Stomach (tissue), 4 donors: ENCODE measurements at regions not wholly inside any gene's neighbourhood (a gene's known extent, or its start where the extent isn't known, plus 50 kb on each side); places are given as distances from the start of the nearest gene placed in this dataset.

Experiments used
- POLR2AphosphoS5 ChIP-seq, 3 donors: sonication (generic); formaldehyde crosslinking; IDR thresholded peaks; one replicate each; pipeline ENCODE4 v1.6.1; 2016; ENCODE audit warnings: antibody characterized with exemption in 3 of 3
- TF ChIP-seq, protein P1 (sequence below), 7 experiments: fragments of 450-650 bp in 4 of 7; fragments of 200-600 bp in 3 of 7; sonication (generic) in 3 of 7; IDR thresholded peaks; one replicate each; pipeline ENCODE4 v1.5.1; 2016 to 2019; ENCODE audit warnings: antibody characterized with exemption in 7 of 7, control low read depth in 2 of 7, mild to moderate bottlenecking in 1 of 7

DNA sequence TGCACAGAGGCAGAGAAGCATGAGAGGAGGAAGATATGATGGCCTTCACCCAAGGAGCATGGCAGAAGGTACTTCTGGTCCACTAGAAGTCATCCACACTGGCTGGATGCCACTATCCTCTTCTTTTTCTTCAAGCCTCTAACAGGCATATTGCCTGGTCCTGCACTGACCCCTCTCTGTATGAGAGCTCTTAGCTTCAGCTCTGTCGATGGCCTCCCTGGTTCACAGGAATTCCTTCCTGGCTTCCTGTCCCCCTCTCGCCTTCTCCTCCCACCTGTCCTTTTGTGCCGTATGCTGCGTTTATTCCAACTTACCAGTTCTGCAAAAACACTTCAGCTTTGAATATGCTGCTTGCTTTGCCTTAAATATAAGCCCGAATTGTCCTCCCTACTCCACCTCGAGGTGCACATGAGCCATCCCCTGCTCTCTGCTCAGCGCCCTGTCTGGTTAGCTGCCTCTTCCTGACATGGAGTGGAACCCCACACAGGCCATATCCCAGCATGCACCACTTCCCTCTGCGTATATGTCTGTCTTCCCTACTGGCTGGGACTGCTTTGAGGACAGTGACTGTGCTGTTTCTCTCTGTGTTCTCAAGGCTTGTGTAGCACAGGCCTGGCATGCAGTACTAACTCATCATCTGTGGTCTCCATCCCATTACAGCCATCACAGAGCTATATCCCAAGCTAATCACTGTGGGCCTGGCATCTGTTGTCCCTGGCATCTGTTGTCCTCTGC, 474.9 kb downstream of the EIPR1 start:
- TF ChIP-seq, protein P1, sequence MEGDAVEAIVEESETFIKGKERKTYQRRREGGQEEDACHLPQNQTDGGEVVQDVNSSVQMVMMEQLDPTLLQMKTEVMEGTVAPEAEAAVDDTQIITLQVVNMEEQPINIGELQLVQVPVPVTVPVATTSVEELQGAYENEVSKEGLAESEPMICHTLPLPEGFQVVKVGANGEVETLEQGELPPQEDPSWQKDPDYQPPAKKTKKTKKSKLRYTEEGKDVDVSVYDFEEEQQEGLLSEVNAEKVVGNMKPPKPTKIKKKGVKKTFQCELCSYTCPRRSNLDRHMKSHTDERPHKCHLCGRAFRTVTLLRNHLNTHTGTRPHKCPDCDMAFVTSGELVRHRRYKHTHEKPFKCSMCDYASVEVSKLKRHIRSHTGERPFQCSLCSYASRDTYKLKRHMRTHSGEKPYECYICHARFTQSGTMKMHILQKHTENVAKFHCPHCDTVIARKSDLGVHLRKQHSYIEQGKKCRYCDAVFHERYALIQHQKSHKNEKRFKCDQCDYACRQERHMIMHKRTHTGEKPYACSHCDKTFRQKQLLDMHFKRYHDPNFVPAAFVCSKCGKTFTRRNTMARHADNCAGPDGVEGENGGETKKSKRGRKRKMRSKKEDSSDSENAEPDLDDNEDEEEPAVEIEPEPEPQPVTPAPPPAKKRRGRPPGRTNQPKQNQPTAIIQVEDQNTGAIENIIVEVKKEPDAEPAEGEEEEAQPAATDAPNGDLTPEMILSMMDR (IDR thresholded peaks at IDR 0.05), result no peak
- no peak for TF ChIP-seq POLR2AphosphoS5 (IDR thresholded peaks at IDR 0.05)
